ENCODE measurements at regions not wholly inside any gene's neighbourhood (a gene's known extent, or its start where the extent isn't known, plus 50 kb on each side); places are given as distances from the start of the nearest gene placed in this dataset.

- H3K4me1 ChIP-seq = no peaks in the 10 kb centered on the region
- no peak overlapping the region for H3K27ac ChIP-seq
- H3K36me3 ChIP-seq = no peaks in the 10 kb centered on the region
- H3K27me3 ChIP-seq = no peaks in the 10 kb centered on the region
- intact Hi-C loops (cut with DNase I; ENCODE audit: low total_unique reads) (no loop called here), in situ Hi-C loops (cut with MboI; ENCODE audit: low pct_ligation_motif_present in 1 of 4, low pct_unique_long_range_greater_than_20kb in 1 of 4, low sequenced_read_pairs in 3 of 4) (no loop called here)
- DNase-seq = no peak
- 18 to 30% methylated on average over 2 of the region's 2 CpGs for WGBS, 2 donors (ENCODE audit: low coverage in 1 of 2)
- H3K9me3 ChIP-seq = no peaks in the 10 kb centered on the region
- no peak overlapping the region for H3K4me3 ChIP-seq
- TF ChIP-seq POLR2AphosphoS5 (IDR thresholded peaks at IDR 0.05) (no peak), EP300 (IDR thresholded peaks at IDR 0.05; ENCODE audit: low read depth) (no peak), CTCF (IDR thresholded peaks at IDR 0.05) (no peak), POLR2A (IDR thresholded peaks at IDR 0.05) (no peak)
These were observed 687.6 kb upstream of the PTBP2 start for GRCh38 chr1:96034006-96034405.

GRCh38 chr1:96036763-96037162 is 684.8 kb upstream of the PTBP2 start:
- Histone ChIP-seq H3K27ac (no peak overlapping the region), H3K4me3 (no peak overlapping the region), H3K4me1 (no peaks in the 10 kb centered on the region), H3K27me3 (no peaks in the 10 kb centered on the region), H3K9me3 (no peaks in the 10 kb centered on the region), H3K36me3 (no peaks in the 10 kb centered on the region)
- WGBS, 2 donors (ENCODE audit: low coverage in 1 of 2) = 56 to 69% methylated on average over 3 of the region's 3 CpGs
- no peak for DNase-seq
- TF ChIP-seq CTCF (IDR thresholded peaks at IDR 0.05) = no peak
- no peak for TF ChIP-seq POLR2A (IDR thresholded peaks at IDR 0.05)
- TF ChIP-seq EP300 (IDR thresholded peaks at IDR 0.05; ENCODE audit: low read depth) = no peak
- TF ChIP-seq POLR2AphosphoS5 (IDR thresholded peaks at IDR 0.05) = no peak
- in situ Hi-C loops (cut with MboI; ENCODE audit: low pct_ligation_motif_present in 1 of 4, low pct_unique_long_range_greater_than_20kb in 1 of 4, low sequenced_read_pairs in 3 of 4) = no loop called here
- intact Hi-C loops (cut with DNase I; ENCODE audit: low total_unique reads) = no loop called here

GRCh38 chr1:96038636-96039035 is 682.9 kb upstream of the PTBP2 start:
- WGBS, 2 donors (ENCODE audit: low coverage in 1 of 2) = 40 to 90% methylated on average over 1 of the region's 1 CpG
- no peak for DNase-seq
- no peak overlapping the region for H3K27ac ChIP-seq
- H3K4me1 ChIP-seq = no peaks in the 10 kb centered on the region
- no peaks in the 10 kb centered on the region for H3K36me3 ChIP-seq
- no peaks in the 10 kb centered on the region for H3K9me3 ChIP-seq
- intact Hi-C loops (cut with DNase I; ENCODE audit: low total_unique reads) (no loop called here), in situ Hi-C loops (cut with MboI; ENCODE audit: low pct_ligation_motif_present in 1 of 4, low pct_unique_long_range_greater_than_20kb in 1 of 4, low sequenced_read_pairs in 3 of 4) (no loop called here)
- TF ChIP-seq POLR2A (IDR thresholded peaks at IDR 0.05) (no peak), CTCF (IDR thresholded peaks at IDR 0.05) (no peak), POLR2AphosphoS5 (IDR thresholded peaks at IDR 0.05) (no peak), EP300 (IDR thresholded peaks at IDR 0.05; ENCODE audit: low read depth) (no peak)
- no peaks in the 10 kb centered on the region for H3K27me3 ChIP-seq
- no peak overlapping the region for H3K4me3 ChIP-seq

GRCh38 chr1:96039910-96040309 is 681.7 kb upstream of the PTBP2 start:
- Histone ChIP-seq H3K27ac (no peak overlapping the region), H3K4me1 (no peaks in the 10 kb centered on the region), H3K36me3 (no peaks in the 10 kb centered on the region), H3K4me3 (no peak overlapping the region), H3K27me3 (no peaks in the 10 kb centered on the region), H3K9me3 (no peaks in the 10 kb centered on the region)
- no peak for DNase-seq
- intact Hi-C loops (cut with DNase I; ENCODE audit: low total_unique reads) (loop anchor here (5.0 kb wide), 1 partner anchor 1017 kb away; no protein-coding TSS in a partner anchor), in situ Hi-C loops (cut with MboI; ENCODE audit: low pct_ligation_motif_present in 1 of 4, low pct_unique_long_range_greater_than_20kb in 1 of 4, low sequenced_read_pairs in 3 of 4) (no loop called here)
- TF ChIP-seq POLR2AphosphoS5 (IDR thresholded peaks at IDR 0.05) (no peak), CTCF (IDR thresholded peaks at IDR 0.05) (no peak), POLR2A (IDR thresholded peaks at IDR 0.05) (no peak), EP300 (IDR thresholded peaks at IDR 0.05; ENCODE audit: low read depth) (no peak)
